Stimulated activated CD4-positive, alpha-beta T cell treated with anti-CD3 and anti-CD28 coated beads, Interleukin-2, amount 100 ng/mL, for 4 hours (primary cell): ENCODE measurements at regions not wholly inside any gene's neighbourhood (a gene's known extent, or its start where the extent isn't known, plus 50 kb on each side); places are given as distances from the start of the nearest gene placed in this dataset.
"Not testable (repeated sequence)": the region's sequence is repeated elsewhere in the genome, so short reads cannot be mapped to it uniquely, and the experiment has no call there.

ENCODE experiments used
- DNase-seq: peaks from one replicate; pipeline ENCODE4 v3.0.0-alpha.2; 2020; ENCODE audit warnings: low read depth

- DNase-seq, result no peak
Observed at GRCh38 chr1:222948079-222948478, 133.2 kb downstream of the DISP1 start.

GRCh38 chr1:222950892-222951291, 136.1 kb downstream of the DISP1 start:
- no peak for DNase-seq

DNA sequence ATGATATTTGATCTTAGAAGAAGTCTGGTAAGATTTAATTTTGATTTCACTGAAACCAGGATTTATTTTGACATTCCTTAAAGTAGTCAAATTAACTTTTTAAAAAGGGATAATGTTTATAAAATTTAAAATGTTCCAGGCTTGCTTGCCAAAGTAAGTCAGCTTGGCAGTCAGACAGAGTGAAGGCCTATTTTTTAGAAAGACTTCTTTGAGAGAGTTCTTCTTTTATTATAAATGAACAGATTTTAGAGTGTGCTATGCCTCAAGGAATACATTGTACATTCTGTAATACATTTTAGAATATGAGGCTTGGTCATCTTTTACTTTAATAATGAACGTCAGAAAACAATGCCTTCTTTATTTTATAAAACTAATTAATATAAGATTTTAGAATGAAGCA, 138.7 kb downstream of the DISP1 start:
- DNase-seq, result no peak

- DNase-seq, result no peak
Observed at GRCh38 chr1:222955964-222956363, 141.1 kb downstream of the DISP1 start.

DNA sequence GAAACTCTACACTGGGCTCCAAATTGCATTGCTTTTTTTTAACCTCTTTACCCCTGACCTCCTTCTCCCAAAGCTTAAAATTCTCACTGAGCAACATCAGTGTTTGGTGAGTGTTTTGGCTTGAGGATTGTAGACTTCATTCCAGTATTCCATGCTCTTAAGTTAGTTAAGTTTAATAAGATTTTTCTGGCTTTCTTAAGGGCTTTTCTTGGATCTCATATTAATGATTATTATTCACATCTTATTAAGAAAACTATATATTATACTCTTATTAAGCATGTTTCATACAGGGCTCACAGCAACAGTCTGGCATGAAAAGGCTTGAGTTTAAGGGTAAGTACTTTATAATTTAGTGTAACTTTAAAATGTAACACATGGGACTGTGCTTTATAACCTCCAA, 141.8 kb downstream of the DISP1 start:
- no peak for DNase-seq

- no peak for DNase-seq
Observed at GRCh38 chr1:222967466-222968240, 152.8 kb downstream of the DISP1 start.

DNA sequence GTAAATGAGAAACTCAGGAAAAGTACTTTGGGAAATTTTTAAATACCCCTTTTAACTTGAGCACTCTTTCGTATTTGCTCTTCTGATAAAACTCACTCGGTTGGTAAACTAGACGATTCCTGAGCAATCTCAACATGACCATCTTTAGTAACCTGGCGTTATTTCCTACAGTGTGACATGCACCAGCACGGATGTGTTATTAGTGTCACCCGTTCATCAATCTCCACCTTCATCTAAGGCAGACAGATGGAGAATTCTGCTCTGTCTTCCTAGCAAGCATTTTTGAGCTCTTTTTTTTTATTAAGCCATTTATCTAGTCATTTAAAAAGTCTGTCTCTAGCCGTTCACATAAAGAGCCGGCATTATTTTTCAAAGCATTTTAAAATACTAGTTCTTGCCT, 155.2 kb downstream of the DISP1 start:
- DNase-seq, result no peak

DNA sequence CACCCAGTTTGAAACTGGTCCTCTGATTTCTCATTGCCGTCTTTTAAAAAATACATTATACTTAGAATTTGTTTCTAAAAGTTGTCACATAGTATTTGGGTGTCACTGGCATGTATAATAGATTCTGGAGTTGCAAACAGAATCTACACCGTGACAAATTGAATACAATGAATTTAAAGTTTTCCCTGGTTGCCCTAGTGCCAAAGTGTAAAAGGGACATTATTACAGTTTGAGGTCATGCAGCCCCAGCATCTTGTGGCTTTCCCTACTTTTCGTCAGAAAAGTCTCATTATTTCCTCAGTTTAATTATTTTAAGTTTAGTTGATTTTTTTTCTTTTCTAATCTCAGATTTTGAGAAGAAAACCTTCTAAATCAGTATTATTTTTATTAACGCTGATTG, 155.9 kb downstream of the DISP1 start:
- DNase-seq, result no peak

GRCh38 chr1:222971146-222971545, 156.3 kb downstream of the DISP1 start:
- DNase-seq, result no peak

- DNase-seq, result no peak
Observed at GRCh38 chr1:222973561-222973960, 158.7 kb downstream of the DISP1 start.

DNA sequence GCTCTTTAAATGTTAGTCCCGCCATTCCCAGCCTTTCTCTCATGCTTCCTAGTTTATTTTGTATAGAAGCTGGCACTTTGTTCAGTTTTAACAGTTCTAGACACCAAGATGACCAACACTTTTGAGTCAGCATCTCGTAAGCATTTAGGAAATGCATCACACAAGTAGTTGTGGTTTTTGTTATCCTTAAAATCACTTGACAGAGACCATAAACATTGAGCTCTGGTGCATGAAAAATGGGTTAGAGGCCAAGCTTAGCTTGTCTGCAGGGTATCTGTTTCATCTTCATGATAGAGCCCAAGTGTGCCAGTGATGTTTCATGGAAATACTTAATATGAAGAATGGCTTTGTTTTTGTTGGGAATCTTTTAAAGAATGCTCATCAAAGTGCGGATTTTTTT, 159.7 kb downstream of the DISP1 start:
- DNase-seq, result no peak

DNA sequence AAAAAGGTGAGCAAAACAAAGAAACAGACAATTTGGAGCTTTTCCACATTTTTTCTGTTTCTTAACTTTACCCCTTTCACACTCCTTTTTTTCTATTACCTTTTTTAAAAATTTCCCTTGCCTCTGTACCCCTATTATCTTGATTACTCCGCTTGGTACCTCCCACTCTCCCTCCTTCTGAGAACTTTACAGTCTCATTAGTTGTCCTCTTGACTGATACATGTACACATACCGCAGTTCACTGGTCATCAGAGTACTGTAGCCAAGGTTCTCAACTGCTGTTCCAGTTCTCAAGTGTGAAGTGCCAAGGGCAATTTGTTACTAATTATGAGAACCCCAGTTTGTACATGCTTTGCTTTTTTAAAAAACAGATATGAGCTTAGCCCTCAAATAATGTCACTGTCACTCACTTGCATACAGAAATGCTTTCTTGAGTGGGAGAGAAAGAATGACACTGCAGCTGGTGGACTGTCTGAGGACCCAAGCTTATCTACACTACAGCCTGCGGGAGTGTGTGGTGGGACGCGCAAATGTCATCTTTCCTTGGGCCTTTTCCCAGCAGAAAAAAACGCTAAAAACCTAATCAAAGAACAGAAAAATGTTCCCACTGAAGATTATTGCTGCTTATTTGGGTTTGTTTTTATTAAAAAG, 160.8 kb downstream of the DISP1 start:
- no peak for DNase-seq

DNA sequence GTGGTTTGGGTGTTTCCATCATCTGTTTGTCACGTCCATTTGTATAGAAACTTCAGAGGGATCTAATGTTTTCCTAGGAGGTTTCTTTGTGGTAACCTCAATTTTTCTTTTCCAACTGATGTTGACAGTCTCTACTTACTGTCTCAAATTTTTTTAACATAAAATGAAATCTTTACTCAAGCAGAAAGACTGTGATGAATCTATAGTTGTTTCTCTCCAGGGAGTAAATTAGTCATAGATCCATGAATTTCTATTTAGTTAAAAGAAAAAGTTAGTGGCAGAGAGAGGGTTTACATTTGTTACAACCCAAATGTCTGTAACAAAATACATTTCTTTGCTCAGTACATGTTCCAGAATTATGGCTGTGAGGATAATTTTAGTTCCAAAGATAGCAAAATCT, 161.6 kb downstream of the DISP1 start:
- no peak for DNase-seq

DNA sequence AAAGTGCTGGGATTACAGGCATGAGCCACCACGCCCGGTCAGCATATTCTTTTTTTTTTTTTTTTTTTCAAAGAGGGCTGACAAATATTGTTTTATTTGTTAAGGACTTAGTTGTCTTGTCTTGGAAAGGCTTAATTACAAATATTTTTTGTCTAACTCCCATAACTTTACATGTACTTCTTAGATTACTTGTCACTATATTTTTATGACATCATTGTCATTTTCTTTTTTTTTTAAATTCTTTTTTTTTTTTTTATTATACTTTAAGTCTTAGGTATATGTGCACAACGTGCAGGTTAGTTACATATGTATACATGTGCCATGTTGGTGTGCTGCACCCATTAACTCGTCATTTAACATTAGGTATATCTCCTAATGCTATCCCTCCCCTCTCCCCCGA, 162.5 kb downstream of the DISP1 start:
- DNase-seq, result not testable (repeated sequence)

GRCh38 chr1:222979561-222979960, 163.5 kb downstream of the TLR5 start:
- no peak for DNase-seq

GRCh38 chr1:222987674-222988076, 155.4 kb downstream of the TLR5 start:
- DNase-seq, result no peak

DNA sequence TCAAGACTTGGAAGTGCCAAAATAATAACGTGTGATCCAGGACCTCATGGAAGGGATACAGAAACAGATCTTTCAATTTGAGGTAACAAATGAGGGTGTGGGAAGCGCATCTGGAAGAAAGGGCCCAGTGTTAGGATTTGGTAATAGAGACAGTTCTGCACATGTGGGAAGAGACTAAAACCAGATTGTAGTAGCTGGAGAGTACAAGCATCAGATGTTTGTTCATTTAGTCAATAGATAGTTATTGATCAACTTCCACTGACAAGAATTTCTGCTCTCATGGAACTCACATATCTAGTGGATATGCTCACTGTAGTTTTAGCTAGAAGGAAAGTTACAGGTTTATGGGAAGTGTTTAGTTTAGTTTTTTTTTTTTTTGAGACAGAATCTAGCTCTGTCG, 153.6 kb downstream of the TLR5 start:
- DNase-seq, result no peak

GRCh38 chr1:222991177-222991576, 151.9 kb downstream of the TLR5 start:
- no peak for DNase-seq

DNA sequence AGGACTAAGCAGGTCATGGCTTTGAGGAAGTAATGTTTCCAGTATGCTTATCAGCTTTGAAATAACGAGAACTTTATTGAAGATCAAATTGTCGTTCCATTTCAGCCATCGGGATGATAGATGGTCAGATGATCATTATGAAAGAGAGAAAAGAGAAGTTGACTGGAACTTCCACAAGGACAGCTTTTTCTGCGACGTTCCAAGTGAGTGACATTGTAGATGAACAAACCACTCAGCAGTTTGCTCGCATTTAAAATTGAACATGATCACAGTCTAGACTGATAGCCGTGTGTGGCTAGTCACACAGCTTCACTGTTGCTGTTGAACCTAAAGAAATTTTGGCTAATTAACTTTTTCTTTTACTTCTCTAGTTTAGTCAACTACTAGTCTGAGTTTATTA, 151.1 kb downstream of the TLR5 start:
- no peak for DNase-seq

GRCh38 chr1:222994511-222995235, 148.4 kb downstream of the TLR5 start:
- no peak for DNase-seq

DNA sequence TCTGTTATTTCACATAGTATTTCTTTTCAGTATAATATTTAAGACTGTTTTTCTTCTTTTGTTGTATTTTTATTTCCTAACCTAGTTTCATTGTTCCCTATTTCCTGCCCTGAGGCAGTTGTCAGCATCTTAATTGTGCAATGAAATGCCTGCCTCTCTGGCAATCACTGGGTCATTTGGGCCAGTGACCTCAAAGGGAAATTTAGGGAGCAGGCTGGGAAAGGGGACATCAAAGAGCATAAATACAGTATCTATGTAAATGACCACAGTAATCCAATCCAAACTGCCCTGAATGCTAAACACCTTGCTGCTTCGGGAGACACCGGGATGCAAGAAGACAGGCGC, 147.8 kb downstream of the TLR5 start:
- no peak for DNase-seq

- no peak for DNase-seq
Observed at GRCh38 chr1:222995620-222996309, 147.3 kb downstream of the TLR5 start.
